Smooth muscle cell (in vitro differentiated cells): ENCODE measurements at regions not wholly inside any gene's neighbourhood (a gene's known extent, or its start where the extent isn't known, plus 50 kb on each side); places are given as distances from the start of the nearest gene placed in this dataset.

Experiments used
- DNase-seq: peaks from one replicate; lab custom pipeline; 2025; ENCODE audit not compliant: unreplicated experiment; lab: John Stamatoyannopoulos, UW
- H2AFZ ChIP-seq: fragments of 200-600 bp; sonication (generic); 2 replicates; pipeline ENCODE4 v1.6.0; 2016; ENCODE audit warnings: antibody characterized with exemption, low read depth, mild to moderate bottlenecking
- H3F3A ChIP-seq: fragments of 200-600 bp; sonication (generic); 2 replicates; pipeline ENCODE4 v1.6.0; 2017; ENCODE audit warnings: antibody characterized with exemption, low read depth
- H3K27ac ChIP-seq: fragments of 200-600 bp; sonication (generic); 2 replicates; pipeline ENCODE4 v1.5.1; 2016; ENCODE audit warnings: low read depth, mild to moderate bottlenecking
- H3K27me3 ChIP-seq: fragments of 200-600 bp; sonication (generic); 2 replicates; pipeline ENCODE4 v1.6.1; 2016; ENCODE audit warnings: low read depth, mild to moderate bottlenecking
- H3K36me3 ChIP-seq: fragments of 200-600 bp; sonication (generic); 2 replicates; pipeline ENCODE4 v1.5.1; 2016; ENCODE audit warnings: low read depth
- H3K4me1 ChIP-seq: fragments of 200-600 bp; sonication (generic); 2 replicates; pipeline ENCODE4 v1.5.1; 2016; ENCODE audit warnings: low read depth
- H3K4me2 ChIP-seq: fragments of 200-600 bp; sonication (generic); 2 replicates; pipeline ENCODE4 v1.6.0; 2016; ENCODE audit warnings: mild to moderate bottlenecking
- H3K4me3 ChIP-seq: fragments of 200-600 bp; sonication (generic); 2 replicates; pipeline ENCODE4 v1.5.1; 2016; ENCODE audit warnings: mild to moderate bottlenecking
- H3K79me2 ChIP-seq: fragments of 200-600 bp; sonication (generic); 2 replicates; pipeline ENCODE4 v1.6.0; 2016; ENCODE audit warnings: low read depth, mild to moderate bottlenecking
- H3K9ac ChIP-seq: fragments of 200-600 bp; sonication (generic); 2 replicates; pipeline ENCODE4 v1.6.0; 2016; ENCODE audit warnings: low read depth
- H3K9me3 ChIP-seq: fragments of 200-600 bp; sonication (generic); replicated peaks from 2 replicates; pipeline ENCODE4 v1.5.1; 2016; ENCODE audit warnings: low read depth
- H4K20me1 ChIP-seq: fragments of 200-600 bp; sonication (generic); 2 replicates; pipeline ENCODE4 v1.6.0; 2016; ENCODE audit warnings: low read depth
- WGBS: methylation state at CpG from one replicate; pipeline ENCODE4 v1.1.7; 2016; ENCODE audit warnings: low lambda C conversion rate; 5-methylcytosine and 5-hydroxymethylcytosine counted together
- TF ChIP-seq, protein P1 (sequence below): fragments of 200-600 bp; sonication (generic); IDR thresholded peaks from 2 replicates; pipeline ENCODE4 v1.5.1; 2017; ENCODE audit warnings: borderline replicate concordance, mild to moderate bottlenecking, antibody characterized with exemption; ENCODE audit not compliant: insufficient read depth, poor library complexity, severe bottlenecking

DNA sequence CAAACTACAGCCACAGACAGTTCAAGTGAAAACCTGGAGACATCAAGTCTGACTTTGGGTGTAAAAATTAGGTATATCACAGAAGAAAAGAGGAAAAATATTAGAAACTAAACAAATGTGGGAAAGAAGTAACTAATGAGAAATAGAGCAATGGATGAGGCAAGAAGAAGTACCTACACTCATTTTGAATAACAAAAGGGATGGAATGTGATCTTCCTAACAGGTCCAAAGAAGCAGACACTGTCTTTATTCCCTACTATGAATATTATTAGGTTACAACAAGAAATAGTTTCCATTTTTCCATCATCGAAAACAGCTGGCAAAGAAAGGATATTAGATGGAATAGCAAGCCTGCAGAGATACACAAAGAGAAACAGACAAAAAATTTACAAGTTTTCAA is 486.3 kb upstream of the FSHR start:
- Histone ChIP-seq H3K4me2 (no peak overlapping the region), H3F3A (no peaks in the 10 kb centered on the region), H3K27ac (no peak overlapping the region), H3K79me2 (no peaks in the 10 kb centered on the region), H2AFZ (peak overlapping the region; percentile 68), H3K4me3 (no peak overlapping the region), H3K27me3 (no peaks in the 10 kb centered on the region), H3K4me1 (no peaks in the 10 kb centered on the region), H4K20me1 (no peaks in the 10 kb centered on the region), H3K9me3 (no peaks in the 10 kb centered on the region), H3K9ac (no peak overlapping the region), H3K36me3 (no peaks in the 10 kb centered on the region)
- WGBS, result 82% methylated on average over 1 of the region's 1 CpG
- no peak for DNase-seq
- TF ChIP-seq, protein P1, sequence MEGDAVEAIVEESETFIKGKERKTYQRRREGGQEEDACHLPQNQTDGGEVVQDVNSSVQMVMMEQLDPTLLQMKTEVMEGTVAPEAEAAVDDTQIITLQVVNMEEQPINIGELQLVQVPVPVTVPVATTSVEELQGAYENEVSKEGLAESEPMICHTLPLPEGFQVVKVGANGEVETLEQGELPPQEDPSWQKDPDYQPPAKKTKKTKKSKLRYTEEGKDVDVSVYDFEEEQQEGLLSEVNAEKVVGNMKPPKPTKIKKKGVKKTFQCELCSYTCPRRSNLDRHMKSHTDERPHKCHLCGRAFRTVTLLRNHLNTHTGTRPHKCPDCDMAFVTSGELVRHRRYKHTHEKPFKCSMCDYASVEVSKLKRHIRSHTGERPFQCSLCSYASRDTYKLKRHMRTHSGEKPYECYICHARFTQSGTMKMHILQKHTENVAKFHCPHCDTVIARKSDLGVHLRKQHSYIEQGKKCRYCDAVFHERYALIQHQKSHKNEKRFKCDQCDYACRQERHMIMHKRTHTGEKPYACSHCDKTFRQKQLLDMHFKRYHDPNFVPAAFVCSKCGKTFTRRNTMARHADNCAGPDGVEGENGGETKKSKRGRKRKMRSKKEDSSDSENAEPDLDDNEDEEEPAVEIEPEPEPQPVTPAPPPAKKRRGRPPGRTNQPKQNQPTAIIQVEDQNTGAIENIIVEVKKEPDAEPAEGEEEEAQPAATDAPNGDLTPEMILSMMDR, result no peak

DNA sequence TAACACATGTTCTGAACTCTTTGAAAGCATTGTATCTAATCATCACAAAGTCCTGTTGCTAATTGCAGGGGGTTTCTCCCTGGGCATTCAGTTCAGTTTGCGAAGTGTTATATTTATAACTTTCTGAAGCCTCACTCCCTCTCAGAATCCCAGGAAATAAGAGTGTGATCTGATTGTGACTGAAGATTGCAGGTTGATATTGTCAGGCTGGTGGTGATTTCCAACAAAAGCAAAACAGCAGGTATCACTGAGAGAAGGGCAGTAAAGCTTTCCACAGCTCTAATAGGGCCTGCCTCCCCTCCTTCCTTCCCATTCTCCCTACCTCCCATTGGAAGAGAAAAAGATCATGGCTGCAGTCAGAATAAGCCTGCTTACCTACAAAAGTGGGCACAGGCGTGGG is 466.7 kb upstream of the FSHR start:
- Histone ChIP-seq H3K27ac (no peak overlapping the region), H3K9me3 (no peaks in the 10 kb centered on the region), H3K4me2 (no peak overlapping the region), H3K4me1 (no peaks in the 10 kb centered on the region), H3K79me2 (no peaks in the 10 kb centered on the region), H3K4me3 (no peak overlapping the region), H2AFZ (no peak overlapping the region), H4K20me1 (no peaks in the 10 kb centered on the region), H3F3A (no peaks in the 10 kb centered on the region), H3K9ac (no peak overlapping the region), H3K36me3 (no peaks in the 10 kb centered on the region), H3K27me3 (peaks cover 3% of the 10 kb centered on the region)
- TF ChIP-seq, protein P1, result no peak
- DNase-seq, result no peak
- 95% methylated on average over 2 of the region's 2 CpGs for WGBS

DNA sequence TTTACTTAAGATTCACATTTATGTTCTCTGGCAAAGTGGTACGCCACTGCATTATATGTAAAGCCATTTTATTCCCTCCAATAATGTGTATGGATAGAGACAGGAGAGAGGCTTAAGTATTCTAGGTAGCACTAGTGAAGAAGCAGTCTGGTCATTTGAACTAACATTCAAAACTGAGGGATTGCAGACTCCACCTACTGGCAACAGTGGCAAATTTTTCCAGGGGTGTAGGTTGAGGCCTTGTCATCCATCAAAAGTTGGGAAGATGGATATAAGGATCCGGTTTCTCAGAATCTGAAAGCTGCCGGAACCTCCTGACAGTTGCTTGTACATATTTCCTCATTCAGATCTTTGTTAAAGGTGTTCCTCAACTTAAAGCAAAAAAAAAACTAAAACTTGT is 465.5 kb upstream of the FSHR start:
- Histone ChIP-seq H3K79me2 (no peaks in the 10 kb centered on the region), H3K4me1 (no peaks in the 10 kb centered on the region), H4K20me1 (no peaks in the 10 kb centered on the region), H3K27ac (no peak overlapping the region), H3K4me3 (no peak overlapping the region), H3F3A (no peaks in the 10 kb centered on the region), H3K9me3 (no peaks in the 10 kb centered on the region), H3K27me3 (peaks cover 3% of the 10 kb centered on the region), H3K4me2 (no peak overlapping the region), H3K36me3 (no peaks in the 10 kb centered on the region), H2AFZ (no peak overlapping the region), H3K9ac (no peak overlapping the region)
- TF ChIP-seq, protein P1, result peak; percentile 22
- 90% methylated on average over 3 of the region's 3 CpGs for WGBS
- DNase-seq, result no peak

DNA sequence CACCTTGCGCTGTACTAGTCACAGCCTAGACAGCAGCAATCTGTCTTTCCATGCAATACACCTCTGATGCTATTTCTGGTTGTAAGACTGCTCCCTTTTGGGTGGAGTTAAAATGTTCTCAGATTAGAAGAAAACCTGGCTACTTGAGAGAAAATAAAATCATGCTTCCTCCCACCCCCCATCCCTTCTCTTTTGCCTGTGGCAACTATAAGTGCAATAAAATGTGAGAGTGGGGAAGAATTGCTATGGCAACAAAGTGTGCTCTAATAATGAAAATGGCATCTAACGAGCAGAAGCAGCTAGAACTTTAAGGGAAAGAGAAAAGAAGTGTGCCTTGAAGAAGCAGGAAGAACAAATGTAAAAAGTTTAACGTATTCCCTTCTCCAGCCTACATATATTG is 464.2 kb upstream of the FSHR start:
- TF ChIP-seq, protein P1, result no peak
- no peak overlapping the region for H3K4me2 ChIP-seq
- 84% methylated on average over 3 of the region's 3 CpGs for WGBS
- H3K9ac ChIP-seq, result no peak overlapping the region
- DNase-seq, result no peak
- no peaks in the 10 kb centered on the region for H3F3A ChIP-seq
- no peaks in the 10 kb centered on the region for H4K20me1 ChIP-seq
- no peak overlapping the region for H2AFZ ChIP-seq
- H3K4me1 ChIP-seq, result no peaks in the 10 kb centered on the region
- peaks cover 3% of the 10 kb centered on the region for H3K27me3 ChIP-seq
- no peaks in the 10 kb centered on the region for H3K79me2 ChIP-seq
- no peak overlapping the region for H3K27ac ChIP-seq
- H3K9me3 ChIP-seq, result no peaks in the 10 kb centered on the region
- H3K4me3 ChIP-seq, result no peak overlapping the region
- H3K36me3 ChIP-seq, result no peaks in the 10 kb centered on the region
